ENCODE measurements at regions not wholly inside any gene's neighbourhood (a gene's known extent, or its start where the extent isn't known, plus 50 kb on each side); places are given as distances from the start of the nearest gene placed in this dataset.

DNA sequence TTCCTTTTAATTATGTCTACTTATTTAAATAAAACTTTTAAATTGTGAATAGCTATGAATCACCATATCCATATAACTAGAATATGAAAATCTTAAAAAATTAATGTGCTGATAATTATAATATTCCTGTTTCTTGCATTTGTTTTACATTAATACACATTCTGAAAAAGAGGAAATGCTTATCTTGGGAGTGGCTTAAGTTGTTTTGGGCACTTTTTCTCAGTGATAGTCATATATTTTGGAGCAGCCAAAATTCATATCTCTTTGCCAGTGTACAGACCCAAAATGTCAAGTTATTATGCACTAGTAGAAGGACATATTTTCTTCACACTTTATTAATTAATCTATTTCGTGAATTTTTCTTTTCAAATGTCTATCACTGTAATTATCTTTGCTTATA lies 838.5 kb downstream of the USP25 start:
- DNase-seq, result no peak

DNA sequence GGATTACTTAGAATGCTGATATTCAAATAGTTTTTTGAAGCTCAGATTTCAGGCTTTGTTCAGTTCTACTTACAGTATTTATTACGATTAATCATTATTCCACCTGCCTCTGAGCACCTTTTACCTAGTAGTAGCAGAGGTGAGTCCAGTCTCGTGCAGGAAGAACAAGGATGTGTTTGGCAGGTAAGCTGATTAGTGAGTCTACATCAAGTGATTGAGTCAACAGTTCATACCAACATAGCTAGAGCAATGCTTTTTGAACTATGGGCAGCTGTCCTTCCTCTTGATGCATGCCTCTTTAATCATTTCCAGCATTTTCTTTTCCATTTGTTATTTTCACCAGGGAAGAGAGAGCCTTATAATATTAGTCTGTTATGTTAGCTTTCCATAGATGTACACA lies 838.9 kb downstream of the USP25 start:
- no peak for DNase-seq

- DNase-seq, result no peak
Observed at GRCh38 chr21:16569679-16570078, 839.9 kb downstream of the USP25 start.

DNA sequence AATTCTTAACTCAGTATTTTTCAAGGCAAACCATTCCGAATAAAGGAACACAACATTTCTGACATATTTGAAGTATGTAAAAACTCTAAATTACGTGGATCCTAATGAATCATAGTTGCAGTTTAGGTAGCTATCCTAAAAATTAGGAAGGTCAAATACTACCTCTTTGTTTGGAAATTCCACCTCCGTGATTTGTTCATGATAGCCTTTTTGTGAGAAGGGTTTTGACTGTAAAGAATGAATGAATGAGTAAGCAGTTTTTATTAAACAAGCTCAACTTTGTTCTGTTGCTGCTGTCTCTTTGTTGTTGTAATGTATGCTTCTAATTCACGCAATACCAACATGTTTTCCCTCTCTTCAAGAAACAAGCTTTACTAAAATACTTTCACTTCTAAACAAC lies 840.4 kb downstream of the USP25 start:
- no peak for DNase-seq

DNA sequence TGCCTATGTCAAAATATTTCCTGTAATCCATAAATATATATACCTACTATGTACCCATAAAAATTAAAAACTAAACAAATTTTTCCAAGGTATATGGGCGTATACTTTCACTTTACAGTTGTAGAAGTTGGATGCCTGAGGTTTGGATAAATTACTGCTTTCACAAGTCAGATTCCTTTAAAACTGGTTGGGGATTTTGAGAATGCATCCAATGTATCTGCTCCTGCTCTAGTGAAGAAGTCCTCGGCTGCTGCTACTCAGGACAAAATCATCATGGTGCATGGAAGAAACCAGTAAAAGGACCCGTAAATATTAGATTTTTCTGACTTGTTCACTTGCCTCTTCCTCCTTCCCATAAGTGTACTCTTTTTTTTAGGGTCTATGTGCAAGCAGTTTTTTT lies 841.1 kb downstream of the USP25 start:
- DNase-seq, result no peak

DNA sequence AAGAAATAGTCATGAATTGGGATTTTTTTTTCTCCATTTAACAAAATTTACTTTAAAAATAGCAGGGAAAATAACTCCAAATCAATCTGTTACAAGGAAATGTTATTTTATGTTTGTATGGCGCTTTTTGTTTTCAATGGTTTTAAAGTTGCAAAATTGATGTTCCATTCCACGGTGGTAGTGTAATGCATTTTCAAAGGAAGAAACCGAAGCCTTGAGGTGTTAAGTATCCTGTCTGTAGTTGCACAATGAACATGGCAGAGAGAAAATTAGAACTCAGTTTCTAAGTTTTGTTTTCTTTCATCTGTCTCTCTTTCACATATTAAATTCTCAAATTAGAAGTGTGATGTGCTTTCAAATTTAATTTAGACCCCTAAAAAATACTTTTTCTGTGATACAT lies 841.8 kb downstream of the USP25 start:
- DNase-seq, result no peak

DNA sequence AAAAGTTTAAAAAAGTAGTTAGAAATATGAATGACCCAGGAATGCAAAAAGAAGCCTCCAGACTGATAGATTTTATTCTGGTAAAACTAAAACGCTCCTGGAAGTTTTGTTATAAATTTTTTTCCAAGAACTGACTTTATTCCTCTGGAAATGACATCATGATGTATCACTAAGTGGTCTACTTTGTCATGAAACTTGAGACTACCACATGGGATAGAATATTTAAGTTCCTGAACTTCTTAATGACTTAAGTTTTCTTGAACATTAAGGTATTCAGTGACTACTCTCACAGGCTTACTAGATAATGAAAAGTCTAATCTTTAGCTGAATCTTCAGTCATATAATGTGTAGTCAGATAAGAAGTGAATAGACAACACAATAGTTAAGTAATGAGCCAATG lies 842.2 kb downstream of the USP25 start:
- no peak for DNase-seq

DNA sequence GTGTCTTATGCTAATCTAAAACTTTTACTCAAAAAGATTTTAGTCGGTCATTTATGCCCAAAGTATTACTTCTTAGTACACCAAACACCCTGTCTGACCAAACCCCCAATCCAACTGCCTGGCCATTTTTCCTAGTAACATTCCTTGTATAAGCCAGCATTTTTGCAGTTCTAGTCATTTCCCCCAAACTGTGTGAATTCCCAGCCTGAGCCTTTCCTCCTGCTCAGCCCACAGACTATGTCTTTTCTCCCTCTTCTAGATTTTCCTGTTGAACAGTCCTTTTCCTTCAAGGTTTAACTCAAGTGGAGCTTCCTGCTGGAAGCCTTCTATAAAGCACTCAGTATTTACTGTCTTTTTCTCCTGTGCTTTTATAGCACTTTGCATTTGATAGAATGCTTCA lies 843.8 kb downstream of the USP25 start:
- DNase-seq, result no peak

GRCh38 chr21:16577975-16578374 lies 848.2 kb downstream of the USP25 start:
- no peak for DNase-seq

- no peak for DNase-seq
Observed at GRCh38 chr21:16578912-16579311, 849.1 kb downstream of the USP25 start.

- no peak for DNase-seq
Observed at GRCh38 chr21:16579538-16579937, 849.8 kb downstream of the USP25 start.

DNA sequence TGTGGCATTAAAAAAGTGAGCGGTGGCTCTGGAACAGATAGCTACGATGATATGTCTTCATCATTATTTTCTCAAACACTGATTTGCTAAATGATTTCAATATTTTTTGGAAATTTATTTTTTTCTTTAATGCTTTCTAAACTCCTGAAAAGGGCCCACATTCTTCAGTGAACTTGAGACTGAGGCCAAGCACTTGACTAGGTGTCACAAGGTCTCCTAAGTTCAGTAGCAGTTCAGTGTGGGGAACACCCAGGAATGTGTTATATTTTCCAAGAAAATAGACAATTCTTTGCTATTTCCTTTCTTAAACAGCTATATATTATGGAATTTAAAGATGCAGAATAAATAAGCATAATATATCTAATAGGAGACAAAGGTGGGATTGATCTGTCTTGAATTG lies 850.9 kb downstream of the USP25 start:
- DNase-seq, result no peak

- no peak for DNase-seq
Observed at GRCh38 chr21:16583556-16583955, 853.8 kb downstream of the USP25 start.

DNA sequence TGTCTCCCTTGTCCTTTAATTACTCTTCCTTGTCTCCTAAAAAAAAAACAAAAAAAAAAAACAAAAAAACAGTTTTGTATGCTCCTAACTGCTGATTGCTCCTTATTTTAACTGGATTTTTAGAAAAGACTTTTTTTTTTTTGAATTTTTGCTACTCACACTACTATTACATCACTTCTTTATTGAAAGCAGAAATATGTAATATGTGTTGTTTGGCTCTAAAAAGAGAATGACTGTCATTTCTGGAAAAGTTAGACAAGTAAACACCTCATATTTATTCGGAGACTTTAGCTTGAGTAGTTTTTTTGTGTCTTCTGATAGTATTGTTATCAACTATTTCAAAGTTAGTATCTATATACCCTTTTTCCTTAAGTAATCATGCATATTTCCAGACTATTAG lies 855.0 kb downstream of the USP25 start:
- DNase-seq, result no peak

DNA sequence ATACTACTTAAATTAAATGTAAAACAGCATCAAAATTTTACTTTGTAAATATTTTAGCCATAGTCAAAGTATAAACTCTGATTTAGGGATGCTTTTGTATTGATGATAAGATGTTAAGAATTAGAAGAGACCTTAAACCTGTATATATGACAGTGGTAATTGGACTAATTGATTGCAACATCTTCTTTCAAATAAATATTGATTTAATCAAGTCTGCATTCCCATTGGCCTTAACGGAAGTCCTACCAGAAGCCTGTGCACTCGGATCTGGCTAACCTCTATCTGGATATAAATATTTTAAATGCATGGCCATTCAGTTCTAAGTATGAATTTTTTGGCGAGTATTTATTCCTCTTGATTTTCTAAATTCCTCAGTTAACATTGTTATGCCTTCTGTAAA lies 856.1 kb downstream of the USP25 start:
- no peak for DNase-seq

GRCh38 chr21:16587141-16587581 lies 857.4 kb downstream of the USP25 start:
- no peak for DNase-seq

- no peak for DNase-seq
Observed at GRCh38 chr21:16587681-16588375, 858.0 kb downstream of the USP25 start.

DNA sequence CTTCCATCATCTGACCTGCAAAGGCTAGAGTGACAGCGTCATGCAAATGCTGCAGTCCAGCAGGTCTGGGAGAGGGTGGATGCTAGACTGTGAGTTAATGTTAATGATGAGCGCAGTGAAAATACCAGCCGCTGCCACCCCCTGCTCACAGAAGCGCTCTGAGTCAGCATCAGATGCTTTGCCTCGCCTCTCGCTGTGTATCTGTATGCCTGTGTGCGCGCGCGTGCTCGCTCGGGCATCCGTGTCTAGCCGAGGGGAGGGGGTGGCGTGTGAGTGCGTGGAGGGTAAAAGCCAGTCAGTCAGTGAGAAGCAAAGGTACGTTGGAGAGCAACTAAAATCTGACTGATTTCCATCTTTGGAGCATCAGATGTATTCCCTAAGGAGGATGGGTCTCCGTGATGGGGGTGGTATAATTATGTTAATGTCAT lies 858.7 kb downstream of the USP25 start:
- DNase-seq, result no peak

DNA sequence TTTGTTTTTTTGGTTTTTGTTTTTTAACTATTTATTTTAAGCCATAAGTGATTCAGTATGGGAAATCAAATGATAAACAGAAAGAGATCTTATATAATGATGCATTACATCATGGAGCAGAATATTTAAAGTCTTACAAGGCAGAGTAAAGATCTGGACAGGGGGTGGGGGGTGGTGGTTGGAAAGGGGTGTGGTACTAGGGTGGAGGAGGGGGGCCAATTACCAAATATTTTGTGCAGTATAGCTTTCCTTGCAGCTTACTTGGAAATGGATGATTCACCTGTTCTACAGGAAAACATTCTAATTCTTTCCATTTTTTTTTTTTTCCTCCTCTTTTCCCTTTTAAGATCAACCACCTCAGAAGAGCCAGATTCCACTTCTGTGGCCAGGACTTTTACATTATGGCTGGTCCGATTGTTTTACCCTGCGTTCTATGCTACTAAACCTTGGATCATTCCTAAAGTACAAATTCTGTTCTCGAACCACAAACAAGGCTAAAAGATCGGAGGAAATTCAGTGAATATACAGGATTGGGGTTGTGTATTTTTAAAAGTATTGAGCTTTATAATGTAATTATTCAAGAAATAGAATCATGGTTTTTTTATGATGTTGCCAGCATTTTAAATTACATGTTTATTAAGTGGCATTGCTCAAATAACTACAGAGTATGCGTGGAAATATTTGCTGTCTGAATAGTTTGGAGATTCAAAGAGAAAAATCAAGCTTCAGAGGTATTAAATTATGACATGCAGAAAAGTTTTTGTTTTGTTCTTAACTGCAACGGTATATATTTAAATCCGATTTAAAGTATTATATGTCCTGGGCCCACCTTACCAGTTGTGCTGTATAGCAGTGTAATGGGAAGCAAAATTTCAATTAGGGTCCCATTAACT lies 859.5 kb downstream of the USP25 start:
- DNase-seq, result no peak

DNA sequence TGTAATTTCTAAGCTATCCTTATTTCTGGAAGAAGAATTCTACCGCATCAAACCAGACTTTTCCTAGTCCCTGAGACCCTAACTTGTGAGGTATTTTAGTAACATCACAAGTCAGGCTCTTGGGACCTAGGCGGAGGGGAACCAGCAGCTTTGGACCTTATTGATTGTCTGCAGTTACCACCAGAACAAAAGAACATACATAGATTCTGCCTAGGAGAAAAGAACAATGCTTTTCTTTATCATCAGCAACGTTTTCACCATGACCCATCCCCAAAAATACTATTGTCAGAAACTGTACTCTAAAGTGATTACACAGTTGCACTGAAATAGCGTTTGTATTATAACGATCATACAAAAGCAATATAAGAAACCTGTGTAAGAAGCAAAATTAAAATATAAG lies 860.4 kb downstream of the USP25 start:
- no peak for DNase-seq

DNA sequence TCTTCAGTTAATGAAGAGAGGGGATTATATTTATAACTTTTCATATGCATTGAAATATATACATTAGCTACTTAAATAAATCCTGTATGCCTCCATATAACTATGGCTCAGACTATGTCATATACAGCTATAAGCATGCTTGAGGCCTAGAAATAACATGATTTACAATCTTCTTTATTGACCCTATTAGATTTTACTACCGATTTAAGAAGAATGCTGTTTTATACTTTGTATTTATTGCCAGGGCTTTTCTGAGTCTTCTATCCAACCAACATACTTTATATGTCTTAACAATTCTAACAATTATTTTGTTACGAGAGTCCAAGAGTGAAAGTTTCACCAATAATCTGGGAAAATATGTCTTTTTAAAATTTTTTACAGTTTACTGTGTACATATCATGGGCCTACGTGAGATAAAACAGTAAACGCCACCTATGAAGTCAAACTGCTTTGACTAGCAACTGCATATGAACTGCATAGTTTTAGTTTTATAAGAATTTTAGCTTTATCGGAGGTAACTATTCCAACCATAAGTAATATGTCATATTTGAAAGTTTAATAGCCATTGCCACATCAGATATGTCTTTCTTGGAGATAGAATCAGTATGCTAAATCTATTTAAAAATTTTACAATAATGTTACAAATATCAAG lies 861.0 kb downstream of the USP25 start:
- no peak for DNase-seq

- no peak for DNase-seq
Observed at GRCh38 chr21:16592381-16592780, 862.6 kb downstream of the USP25 start.

DNA sequence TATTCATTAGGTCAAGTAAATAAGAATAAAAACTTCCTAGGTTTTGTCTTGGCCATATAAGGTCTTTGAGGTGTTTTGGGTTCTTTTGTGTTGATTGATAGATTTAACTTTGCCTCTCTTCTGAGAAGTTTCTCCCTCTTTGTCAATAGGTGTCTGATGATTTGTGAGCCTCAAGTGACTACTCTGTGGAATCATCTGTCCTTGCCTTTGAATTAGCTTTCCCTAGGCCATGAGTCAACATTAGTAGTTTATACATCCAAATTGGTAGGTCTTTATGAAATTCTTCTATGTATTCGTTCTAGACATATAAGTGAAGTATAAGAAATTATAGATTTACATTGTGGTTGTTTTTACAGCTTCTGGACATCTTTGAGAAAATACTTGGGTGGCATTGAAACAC lies 864.4 kb downstream of the USP25 start:
- no peak for DNase-seq

DNA sequence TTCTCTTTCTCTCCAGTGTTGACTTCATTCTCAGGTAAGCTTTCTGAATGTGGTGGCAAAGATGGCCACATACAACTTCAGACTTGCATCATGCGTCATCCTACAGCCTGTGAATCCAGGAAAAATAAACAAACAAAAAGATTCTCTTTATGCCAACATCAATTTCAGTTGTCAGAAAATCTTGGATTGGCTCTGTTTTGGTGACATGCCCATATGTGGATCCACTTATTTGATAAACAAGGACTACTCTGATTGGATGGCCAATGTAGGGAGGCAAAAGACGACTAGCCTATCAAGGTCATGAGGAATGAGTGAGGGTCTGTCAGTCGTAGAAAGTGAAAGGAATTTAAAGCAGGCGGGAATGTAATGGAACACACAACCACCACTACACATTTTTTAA lies 866.6 kb downstream of the USP25 start:
- DNase-seq, result no peak
